Astrocyte of the hippocampus (primary cell): ENCODE measurements at regions not wholly inside any gene's neighbourhood (a gene's known extent, or its start where the extent isn't known, plus 50 kb on each side); places are given as distances from the start of the nearest gene placed in this dataset.

Experiments
- DNase-seq: peaks from one replicate; pipeline ENCODE4 v3.0.0; 2011; ENCODE audit warnings: low read depth, low spot score

DNA sequence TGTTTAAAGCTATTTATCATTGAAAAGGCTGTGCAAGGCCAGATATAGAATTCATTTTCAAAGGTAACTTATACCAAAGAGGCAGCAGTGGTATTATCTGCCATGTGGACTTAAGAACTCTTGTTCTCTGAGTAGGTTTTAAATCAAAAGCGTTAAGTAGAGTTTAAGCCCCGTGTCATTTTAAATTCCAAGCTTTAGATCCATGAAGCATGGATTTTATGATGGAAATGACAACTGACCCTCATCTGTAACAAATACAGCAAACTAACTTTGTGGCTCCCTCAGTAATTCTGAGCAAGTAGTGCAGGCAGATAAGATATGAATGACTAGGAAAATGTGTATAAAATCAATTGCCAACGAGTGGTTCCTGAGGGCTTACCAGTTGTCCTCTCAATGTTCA is 247.0 kb downstream of the WDR11 start:
- DNase-seq, result no peak

DNA sequence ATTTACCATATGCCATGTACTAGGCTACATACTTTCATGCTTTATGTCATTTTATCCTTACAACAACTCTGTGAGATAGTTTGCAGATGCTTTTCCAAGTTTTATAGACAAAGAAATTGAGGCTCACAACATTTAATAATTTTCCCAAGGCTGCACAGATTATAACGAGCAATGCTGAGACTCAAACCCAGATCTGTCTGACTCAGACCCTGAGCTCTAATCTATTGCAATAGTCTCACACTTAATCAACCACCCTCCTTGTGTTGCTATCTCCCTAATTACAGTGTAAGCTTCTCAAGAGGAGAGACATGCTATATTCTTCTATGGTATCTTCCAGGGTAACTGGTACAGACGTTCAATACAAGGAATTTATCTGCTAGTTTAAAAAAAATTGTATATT is 247.6 kb downstream of the WDR11 start:
- no peak for DNase-seq

DNA sequence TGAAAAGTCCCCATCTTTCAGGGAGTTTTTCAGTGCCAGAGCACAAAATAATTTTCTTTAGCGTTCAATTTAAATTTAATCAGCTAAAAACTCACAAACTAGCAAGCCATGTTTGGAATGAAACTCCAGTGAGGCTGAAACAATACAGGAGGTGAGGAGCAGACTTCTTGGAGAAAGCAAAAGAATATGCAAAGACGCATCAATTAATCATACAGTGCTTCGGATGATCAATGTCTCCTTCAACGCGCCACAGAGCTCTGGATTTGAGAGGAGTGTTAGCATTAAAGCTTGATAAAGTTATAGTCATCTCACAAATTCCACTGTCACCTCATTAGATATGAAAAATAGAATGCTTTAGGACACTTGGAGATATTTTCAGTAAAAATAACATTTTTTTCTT is 248.0 kb downstream of the WDR11 start:
- no peak for DNase-seq

DNA sequence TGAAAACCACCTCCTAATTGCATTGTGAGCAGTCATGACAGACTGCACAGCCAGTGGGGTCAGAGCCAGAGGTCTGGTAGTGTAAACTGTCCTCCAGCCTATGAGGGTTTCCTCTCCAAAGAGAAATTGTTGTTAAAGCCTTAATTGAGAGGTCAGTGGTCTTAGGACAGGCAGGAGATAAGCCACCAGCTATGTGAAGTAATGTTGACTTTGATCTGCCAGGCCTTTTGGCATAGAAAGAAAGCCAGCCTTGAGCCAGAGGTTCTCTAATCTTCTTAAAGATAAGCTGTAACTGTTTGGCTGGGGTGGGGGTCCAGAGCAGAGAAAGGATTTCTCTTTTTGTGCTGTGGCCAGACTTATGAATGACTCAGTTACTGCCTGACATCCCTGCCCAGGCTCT is 248.4 kb downstream of the WDR11 start:
- DNase-seq, result no peak

DNA sequence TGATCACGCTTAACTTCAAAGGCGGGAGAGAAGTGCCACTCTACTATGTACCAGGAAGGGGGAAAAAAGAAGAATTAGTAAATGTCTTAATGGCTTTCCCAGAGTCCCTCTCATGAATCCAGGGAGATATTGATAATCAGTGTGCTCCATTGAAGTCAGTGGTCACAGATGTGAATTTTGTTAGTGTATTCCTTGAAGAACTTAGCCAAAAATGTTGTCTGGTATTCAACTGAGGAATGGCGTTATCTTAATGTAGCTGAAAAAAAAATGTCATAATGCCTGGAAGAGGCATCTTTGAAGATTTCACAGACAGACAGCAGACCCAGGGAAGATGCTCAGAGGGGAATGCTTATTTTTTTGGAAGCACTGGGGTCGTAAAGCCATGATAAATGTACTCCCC is 250.4 kb downstream of the WDR11 start:
- no peak for DNase-seq

DNA sequence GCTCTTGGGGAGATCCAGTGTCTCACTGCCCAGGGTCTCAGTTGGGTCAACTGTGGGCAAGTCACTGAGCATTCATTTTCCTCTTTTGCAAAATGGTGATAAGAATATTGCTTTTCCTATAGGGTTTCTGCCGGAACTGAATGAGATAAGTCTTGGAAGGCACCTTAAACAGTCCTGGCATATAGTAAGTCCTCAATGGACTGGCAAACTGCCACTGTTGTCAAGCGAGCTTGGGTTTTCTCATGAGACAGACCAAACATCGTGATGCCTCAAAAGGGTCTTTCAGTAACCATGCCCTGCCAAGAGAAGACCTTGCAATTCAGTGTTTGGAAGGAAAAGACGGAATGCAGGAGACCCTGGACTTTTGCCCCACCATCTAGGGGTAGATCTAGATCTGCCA is 251.5 kb downstream of the WDR11 start:
- DNase-seq, result no peak

DNA sequence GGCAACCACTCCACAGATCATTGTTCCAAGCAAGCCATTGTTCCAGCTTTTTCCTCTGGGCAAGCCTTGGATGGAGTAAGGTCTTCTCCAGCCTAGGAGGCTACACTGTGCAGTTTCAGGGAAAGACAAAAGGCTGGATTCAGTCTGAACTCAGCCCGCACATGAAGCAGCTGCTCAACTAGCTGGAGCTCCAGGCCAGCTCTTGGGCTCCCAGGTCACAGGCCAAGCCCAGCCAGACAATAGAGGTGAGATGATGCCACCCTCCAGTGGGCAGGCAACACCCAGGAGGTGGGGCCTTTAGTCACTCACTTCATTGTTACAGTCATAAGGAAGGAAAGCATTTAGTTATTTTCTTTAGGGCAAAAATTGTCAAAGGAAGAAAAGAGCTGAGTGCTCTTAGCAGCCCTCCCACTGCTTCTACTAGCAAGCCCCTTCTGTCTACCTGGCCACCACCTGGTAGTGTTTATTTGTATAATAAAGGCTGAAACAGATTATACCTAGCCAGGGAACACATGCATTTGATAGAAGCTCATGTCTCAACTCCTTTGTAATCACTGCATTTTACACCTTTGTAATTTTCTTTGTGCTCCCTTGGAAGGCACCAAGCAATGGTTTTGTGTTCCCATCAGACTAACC is 253.4 kb downstream of the WDR11 start:
- DNase-seq, result no peak

DNA sequence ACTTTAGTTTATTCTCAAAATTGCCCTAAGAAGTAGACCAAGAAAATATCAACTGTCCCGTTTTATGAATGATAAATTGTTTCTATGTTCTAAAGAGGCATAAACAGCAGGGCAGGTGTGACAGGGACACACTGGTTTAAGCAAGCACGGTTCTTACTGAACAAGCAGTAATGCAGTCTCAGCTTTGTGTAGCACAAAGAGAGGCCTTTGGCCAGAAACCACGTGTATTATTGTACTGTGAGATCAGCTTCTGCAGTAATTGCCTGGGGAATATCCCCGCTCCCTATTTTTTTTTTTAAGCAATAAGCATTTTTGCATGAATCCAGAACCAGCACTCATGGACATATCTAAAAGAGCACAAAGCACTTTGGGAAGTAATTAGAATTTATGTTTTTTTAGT is 255.4 kb downstream of the WDR11 start:
- DNase-seq, result no peak

DNA sequence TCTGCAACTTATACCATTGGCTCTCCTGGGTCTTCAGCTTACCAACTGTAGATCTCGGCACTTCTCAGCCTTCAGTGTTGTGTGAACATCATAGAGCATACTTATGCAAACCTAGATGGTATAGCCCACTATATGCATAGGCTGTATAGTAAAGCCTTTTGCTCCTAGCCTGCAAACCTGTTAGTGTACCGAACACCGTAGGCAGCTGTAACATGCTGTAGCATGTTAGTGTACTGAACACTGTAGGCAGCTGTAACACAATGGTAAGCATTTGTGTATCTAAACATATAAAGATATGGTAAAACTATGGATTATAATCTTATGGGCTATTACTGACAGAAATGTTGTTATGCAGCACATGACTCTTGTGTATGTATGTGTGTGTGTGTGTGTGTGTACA is 256.9 kb downstream of the WDR11 start:
- DNase-seq, result no peak

DNA sequence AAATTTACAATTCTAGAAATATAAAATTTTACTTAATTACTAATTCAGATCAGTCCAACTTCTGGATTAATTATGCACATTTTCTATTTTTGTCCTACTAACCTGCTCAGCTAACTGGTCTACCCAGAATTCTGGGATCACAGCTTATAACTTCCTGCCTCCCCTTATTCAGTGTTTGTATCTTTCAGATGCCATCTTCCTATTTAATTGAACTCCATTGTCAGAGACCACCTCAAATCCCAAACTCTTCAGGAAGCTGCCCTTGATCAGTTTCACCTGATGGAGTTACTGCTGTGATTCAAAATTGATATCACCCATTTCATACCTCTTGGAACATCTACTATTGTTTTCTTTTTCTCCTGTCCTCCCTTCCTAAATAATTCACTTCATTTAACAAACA is 259.2 kb downstream of the WDR11 start:
- DNase-seq, result no peak

DNA sequence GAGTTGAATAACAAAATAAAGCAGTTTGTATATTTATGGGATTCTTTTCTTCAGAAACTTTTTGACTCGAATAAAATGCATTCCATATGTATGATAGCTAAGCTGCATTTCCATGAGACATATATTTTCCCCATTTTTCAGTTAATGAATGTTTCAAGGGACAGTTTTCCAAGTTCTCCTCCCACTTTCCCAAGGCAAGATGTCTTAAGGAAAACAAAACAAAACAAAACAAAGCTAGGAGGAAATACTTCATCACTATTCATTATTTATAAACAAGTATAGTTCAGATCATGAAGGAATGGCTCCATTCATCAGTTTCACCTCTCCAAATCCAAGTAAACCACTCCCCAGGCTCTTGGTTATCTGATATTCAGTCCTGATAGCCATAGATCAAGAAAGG is 261.0 kb downstream of the WDR11 start:
- DNase-seq, result no peak

DNA sequence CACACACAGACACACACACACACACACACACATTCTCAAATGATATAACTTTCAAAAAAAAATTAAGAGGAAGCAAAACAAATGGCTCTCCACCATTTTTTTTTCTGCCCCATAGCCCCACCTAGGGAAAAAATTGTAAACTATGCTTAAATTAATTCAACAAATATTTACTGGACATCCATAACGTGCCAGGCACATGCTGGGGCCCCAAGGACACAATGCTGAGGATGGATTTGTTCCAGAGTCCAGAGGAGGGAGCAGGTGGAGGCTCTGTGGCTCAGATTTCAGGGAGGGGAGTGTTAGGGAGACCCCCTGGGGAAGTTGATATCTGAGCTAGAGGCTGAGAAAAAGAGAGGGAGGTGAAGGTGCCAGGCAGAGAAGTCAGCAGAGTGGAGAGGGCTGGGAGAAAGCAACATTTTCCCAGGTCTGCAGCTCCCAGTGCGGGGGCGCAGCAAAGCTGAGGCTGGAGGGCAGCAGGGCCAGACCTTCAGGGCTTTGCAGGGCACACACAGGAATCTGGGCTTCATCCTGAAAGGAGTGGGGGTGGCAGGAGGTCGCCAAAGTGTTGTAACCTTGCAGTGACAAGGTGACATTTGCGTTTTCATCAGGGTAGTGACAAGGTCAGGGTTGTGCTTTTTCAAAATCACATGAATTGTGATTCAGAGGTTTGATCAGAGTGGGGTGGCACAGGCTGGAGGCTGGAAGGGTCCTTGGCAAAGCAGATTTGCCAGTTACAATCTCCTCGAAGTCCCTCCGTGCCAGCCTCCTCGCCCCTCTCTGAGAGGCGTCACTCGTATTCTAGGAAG is 261.6 kb downstream of the WDR11 start:
- DNase-seq, result no peak

DNA sequence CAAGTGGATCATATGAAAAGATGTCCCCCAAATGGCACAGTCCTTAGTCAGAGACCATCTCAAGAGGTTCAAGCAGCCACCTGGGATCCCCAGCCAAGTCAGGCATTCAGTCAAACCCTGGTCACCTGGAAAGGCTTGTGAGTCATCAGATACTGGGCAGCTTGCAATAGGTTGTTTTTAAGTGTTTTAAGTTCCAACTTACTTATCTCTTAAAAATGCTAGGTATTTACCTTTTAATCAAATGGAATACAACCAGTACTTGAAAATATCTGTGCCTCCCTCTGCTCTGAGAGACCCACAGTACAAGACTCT is 262.2 kb downstream of the WDR11 start:
- DNase-seq, result peak; percentile 43

DNA sequence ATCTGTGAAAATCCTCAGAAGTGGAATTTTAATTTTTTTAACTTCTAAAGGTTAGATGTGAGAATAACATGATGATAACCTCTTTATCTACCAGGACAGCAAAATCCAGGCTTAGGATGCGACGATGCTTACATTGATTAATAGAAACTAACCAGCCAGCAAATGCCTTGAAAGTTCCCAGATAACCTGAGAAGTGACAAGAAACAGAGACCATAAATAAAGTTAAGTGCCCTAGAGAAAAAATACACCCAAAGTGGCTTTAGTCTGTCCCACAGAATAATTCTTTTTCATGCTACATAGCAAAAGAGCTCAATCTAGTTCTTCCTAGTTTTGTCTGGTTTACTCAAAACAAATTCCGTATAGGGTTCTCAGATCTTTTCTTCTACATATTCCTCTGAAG is 262.7 kb downstream of the WDR11 start:
- DNase-seq, result no peak

DNA sequence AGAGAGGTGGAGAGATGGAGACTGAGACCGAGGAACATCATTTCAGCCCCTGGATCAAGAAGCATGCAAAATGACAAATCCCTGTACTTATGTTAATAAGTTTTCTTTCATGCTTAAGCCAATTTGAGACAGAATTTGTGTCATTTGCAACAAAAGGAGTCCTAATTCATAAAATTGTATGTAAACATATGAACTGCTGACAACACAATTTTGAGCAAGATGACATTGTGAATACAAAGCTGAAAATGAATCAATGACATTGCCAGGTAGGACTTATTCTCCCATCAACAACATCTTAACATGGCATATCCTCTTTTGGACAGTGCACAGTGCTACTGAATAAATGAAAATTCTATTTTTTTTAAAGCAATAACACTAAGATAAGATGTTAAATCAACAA is 264.0 kb downstream of the WDR11 start:
- no peak for DNase-seq

DNA sequence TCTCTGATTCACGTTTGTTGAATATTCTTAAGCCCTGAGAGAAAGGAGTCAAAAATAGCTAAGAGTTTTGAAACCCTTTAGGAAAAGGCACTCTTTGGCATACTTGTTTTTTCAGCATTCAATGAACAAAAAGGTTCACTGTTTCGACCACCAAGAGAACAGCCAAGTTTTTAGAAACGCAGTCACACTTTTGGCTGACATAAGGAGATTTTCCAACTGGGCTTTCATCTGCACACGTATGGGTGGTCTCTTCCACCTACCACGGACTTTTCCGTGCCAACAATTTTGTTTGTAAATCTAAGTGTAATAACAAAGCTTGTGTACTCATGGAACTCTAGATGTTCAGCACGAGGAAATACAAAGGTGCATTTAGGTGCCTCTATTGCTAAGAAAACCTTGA is 270.3 kb downstream of the WDR11 start:
- peak; percentile 8 for DNase-seq

DNA sequence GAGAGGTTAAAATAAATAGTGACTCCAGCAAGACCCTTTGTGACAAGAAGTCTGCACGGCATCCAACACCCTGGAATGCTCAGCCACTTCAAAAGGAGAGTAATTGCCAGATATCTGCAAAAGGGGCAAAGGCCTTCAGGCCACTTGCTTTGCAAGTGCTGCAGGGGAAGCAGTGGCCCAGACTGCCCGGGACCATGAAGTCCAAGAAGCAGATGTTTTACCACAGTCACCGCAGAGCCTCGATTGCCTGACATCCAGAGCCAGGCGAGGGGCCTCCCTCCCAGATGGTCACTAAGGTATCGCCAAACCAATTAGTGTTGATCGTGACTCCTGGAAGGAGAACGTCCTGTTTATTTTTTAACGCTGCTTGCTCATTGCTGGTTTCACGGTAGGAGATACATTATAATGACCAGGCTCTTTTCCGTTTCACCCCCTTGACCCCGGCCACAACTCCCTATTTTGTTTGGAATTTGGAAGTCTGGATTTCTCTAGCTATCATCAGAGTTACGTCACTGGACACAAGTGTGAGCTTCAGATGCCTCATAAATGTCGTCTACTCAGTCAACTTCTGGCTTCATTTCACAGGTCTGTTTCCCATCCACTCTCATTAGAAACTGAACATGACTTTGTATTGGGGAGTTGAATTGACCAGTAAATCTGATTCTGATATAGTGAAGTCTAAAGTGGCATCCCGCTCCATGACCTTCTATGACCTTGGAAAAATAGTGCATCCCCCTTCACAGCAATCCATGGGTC is 276.2 kb downstream of the WDR11 start:
- no peak for DNase-seq

DNA sequence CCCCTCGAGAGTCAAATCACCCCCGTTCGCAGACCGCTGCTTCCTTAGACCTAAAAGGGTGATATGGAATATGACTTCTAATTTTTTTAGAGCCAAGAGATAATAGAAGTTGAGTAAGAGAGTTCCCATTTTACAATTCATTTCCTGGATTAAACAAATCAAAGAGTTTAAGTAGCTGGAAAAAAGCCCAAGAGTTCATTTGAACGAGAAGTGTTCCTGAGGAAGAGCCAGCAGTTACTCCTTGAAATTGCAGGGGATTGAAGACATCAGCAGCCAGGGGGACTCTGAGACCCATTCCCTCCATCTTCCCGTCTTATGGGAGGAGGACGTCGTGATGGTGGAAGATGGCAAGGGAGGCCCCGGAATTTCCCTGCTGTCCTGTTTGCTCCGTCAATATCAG is 277.0 kb downstream of the WDR11 start:
- no peak for DNase-seq

DNA sequence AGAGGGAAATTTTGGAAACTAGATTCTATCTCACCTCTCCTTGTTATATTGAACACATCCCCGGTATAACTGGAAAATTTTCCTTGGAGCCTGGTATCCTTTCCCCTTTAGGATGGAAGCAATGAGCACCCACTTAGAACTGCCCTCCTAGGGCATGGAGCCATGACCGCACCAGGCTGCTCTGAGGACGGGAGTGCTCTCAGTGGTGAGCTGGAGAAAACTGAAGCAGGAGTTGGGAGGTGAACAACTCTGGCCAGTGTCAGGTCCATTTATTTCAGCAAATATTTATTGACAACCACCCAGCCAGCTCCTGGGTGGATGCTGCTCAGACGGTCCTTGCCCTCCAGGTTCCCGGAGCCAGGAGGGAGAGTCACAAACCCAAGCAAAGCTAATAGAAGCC is 278.1 kb downstream of the WDR11 start:
- no peak for DNase-seq

DNA sequence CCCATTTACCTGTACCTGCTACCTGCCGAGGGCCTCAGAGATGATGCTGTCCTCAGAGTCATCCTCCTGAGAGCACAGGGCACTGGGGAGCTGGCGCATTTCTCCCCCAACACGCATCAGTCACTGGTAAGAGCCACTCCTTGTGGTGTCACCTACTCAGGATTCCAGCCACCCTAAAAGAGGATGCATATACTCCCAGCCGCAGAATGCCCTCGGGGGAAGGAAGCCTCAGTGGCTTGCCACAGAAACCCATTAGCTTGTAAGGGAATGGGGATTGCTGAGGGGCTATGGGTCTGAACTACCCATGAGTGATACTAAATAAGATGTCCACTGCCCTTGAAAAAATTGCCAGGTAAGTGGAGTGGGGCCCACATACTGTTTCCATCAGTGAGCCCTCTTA is 279.2 kb downstream of the WDR11 start:
- no peak for DNase-seq

DNA sequence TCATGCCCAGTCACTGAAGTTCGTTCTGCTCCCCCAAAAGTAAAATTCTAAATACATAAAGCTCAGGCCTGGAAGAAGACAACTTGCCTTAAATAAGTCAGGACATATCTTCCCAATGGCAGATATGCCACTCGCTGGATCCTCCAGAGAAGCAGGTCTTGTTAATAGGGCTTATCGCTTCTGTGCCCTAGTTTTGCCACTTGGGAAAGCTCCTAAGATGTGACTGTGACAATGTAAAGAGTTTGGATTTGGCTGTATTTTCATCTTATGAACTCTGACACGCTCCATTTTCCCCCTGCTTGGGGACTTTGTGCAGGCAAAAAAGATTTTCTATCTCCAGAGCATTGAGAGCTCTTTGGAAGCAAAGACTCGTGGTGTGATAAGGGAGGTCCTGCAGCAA is 279.9 kb downstream of the WDR11 start:
- no peak for DNase-seq

DNA sequence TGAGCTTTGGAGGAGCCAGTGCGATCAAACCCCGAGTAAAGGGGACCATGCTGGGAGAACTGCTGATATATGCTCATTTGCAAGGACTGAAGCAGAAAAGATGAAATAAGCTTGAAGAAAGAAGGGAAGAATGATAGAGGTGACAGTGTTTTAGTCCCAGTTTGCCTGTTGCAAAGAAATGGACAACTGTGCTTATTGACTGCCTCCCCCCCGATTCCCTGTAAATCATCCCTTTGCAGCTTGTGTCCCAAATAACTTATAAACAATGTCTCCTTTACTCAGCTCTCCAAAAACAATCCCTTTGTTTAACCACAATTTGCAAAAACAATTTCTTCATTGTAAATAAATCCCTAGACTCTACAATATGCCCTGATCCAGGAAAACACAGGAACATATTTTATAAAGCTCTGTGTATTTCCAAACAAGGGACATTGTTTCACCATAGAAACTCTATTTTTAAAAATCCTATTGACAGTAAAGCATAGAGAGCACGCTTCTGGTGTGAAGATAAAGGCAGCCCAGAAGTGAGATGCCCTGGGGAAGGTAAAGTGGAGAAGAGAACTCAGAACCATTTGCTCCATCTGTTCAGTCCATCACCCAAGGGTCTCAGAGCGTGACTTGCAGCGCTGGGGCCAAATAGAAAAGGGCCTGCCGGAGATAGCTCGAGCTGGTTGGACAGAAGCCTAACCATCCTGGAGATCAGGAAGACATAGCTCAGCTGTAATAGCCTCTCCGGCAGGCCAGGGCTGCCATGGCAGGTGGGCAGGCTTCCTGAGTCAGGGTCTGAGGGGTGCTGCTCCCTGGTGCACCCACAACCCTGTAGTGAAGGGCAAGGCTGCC is 280.5 kb downstream of the WDR11 start:
- DNase-seq, result no peak
